Lower lobe of right lung (tissue), 2 donors: ENCODE measurements at regions not wholly inside any gene's neighbourhood (a gene's known extent, or its start where the extent isn't known, plus 50 kb on each side); places are given as distances from the start of the nearest gene placed in this dataset.

Source experiments
- ATAC-seq, 2 donors: fragments of 200-7000 bp; cut with Tn5 transposase; one replicate each; pipeline ENCODE4 v1.9.1; 2020 to 2022; ENCODE audit warnings: mild to moderate bottlenecking in 2 of 2, moderate library complexity in 2 of 2
- DNase-seq: peaks from one replicate; pipeline ENCODE4 v3.0.0-alpha.2; 2020
- H3K27ac ChIP-seq: fragments of 200-600 bp; one replicate; pipeline ENCODE4 v1.8.0; 2022
- H3K27me3 ChIP-seq: fragments of 200-600 bp; one replicate; pipeline ENCODE4 v1.8.0; 2022; ENCODE audit warnings: low read depth
- H3K36me3 ChIP-seq: fragments of 200-600 bp; one replicate; pipeline ENCODE4 v1.8.0; 2022; ENCODE audit warnings: mild to moderate bottlenecking
- H3K4me1 ChIP-seq: fragments of 200-600 bp; one replicate; pipeline ENCODE4 v1.8.0; 2022
- H3K4me3 ChIP-seq: fragments of 200-600 bp; one replicate; pipeline ENCODE4 v1.8.0; 2022; ENCODE audit warnings: mild to moderate bottlenecking
- H3K9me3 ChIP-seq: fragments of 200-600 bp; one replicate; pipeline ENCODE4 v1.8.0; 2022
- CTCF ChIP-seq: fragments of 200-600 bp; IDR thresholded peaks from one replicate; pipeline ENCODE4 v1.8.0; 2022; ENCODE audit warnings: antibody characterized with exemption, mild to moderate bottlenecking
- intact Hi-C: fragments of 100-400 bp; cut with DNase I; formaldehyde crosslinking; loops from one replicate; pipeline ENCODE4 v1.11.0; 2022
- donor health status: DM: no; HTN: yes; CAD: no; lungs with severe emphysema.

DNA sequence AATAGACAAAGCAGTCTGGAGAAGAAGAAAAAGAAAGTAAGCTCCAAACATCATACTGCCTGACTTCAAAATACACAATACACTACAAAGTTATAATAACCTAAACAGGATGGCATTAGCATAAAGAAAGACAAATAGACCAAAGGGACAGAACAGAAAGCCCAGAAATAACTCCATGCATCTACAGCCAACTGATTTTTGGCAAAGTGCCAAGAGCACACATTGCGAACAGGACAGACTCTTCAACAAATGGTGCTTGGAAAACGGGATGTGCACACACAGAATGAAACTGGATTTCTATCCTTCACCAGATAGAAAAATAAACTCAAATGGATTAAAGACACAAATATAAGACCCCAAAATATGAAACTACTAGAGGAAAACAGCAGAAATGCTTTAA lies 66.6 kb upstream of the SPATA31E1 start:
- Histone ChIP-seq H3K36me3 (no peaks in the 10 kb centered on the region), H3K4me3 (no peak overlapping the region), H3K27me3 (no peaks in the 10 kb centered on the region), H3K9me3 (no peaks in the 10 kb centered on the region), H3K4me1 (peaks cover 8% of the 10 kb centered on the region), H3K27ac (no peak overlapping the region)
- ATAC-seq: no peak
- no peak for TF ChIP-seq CTCF
- intact Hi-C loops: no loop called here
- no peak for DNase-seq

GRCh38 chr9:87818308-87818707 lies 64.4 kb upstream of the SPATA31E1 start:
- Histone ChIP-seq H3K36me3 (no peaks in the 10 kb centered on the region), H3K4me3 (no peak overlapping the region), H3K9me3 (no peaks in the 10 kb centered on the region), H3K27me3 (no peaks in the 10 kb centered on the region), H3K4me1 (peaks cover 5% of the 10 kb centered on the region), H3K27ac (no peak overlapping the region)
- ATAC-seq: no peak
- no peak for TF ChIP-seq CTCF
- intact Hi-C loops: no loop called here
- DNase-seq: no peak

GRCh38 chr9:87824216-87824875 lies 58.3 kb upstream of the SPATA31E1 start:
- ATAC-seq: no peak
- no peak for DNase-seq

GRCh38 chr9:87824886-87825285 lies 57.8 kb upstream of the SPATA31E1 start:
- no peak overlapping the region for H3K4me3 ChIP-seq
- intact Hi-C loops: no loop called here
- no peaks in the 10 kb centered on the region for H3K36me3 ChIP-seq
- H3K9me3 ChIP-seq: no peaks in the 10 kb centered on the region
- TF ChIP-seq CTCF: no peak
- no peaks in the 10 kb centered on the region for H3K27me3 ChIP-seq
- ATAC-seq (no peak), DNase-seq (no peak)
- H3K27ac ChIP-seq: no peak overlapping the region
- no peaks in the 10 kb centered on the region for H3K4me1 ChIP-seq

More at GRCh38 chr9:87824216-87824875, 58.3 kb upstream of the SPATA31E1 start:
- Histone ChIP-seq H3K4me1 (no peaks in the 10 kb centered on the region), H3K9me3 (no peaks in the 10 kb centered on the region), H3K36me3 (no peaks in the 10 kb centered on the region), H3K27ac (no peak overlapping the region), H3K27me3 (no peaks in the 10 kb centered on the region), H3K4me3 (no peak overlapping the region)
- TF ChIP-seq CTCF: no peak
- intact Hi-C loops: no loop called here

GRCh38 chr9:87826331-87826730 lies 56.3 kb upstream of the SPATA31E1 start:
- DNase-seq: no peak
- no peak for ATAC-seq
- TF ChIP-seq CTCF: no peak
- no peak overlapping the region for H3K27ac ChIP-seq
- H3K4me1 ChIP-seq: no peaks in the 10 kb centered on the region
- H3K27me3 ChIP-seq: no peaks in the 10 kb centered on the region
- no peaks in the 10 kb centered on the region for H3K36me3 ChIP-seq
- no peak overlapping the region for H3K4me3 ChIP-seq
- intact Hi-C loops: no loop called here
- H3K9me3 ChIP-seq: no peaks in the 10 kb centered on the region
